Heart right ventricle (tissue), 16 donors: ENCODE measurements at regions not wholly inside any gene's neighbourhood (a gene's known extent, or its start where the extent isn't known, plus 50 kb on each side); places are given as distances from the start of the nearest gene placed in this dataset.
"Not testable (repeated sequence)": the region's sequence is repeated elsewhere in the genome, so short reads cannot be mapped to it uniquely, and the experiment has no call there.

ENCODE experiments used
- ATAC-seq, 8 donors: fragments of 200-7000 bp; cut with Tn5 transposase; one replicate each; pipeline ENCODE4 v1.9.1; 2020; ENCODE audit warnings: mild to moderate bottlenecking in 8 of 8, moderate library complexity in 8 of 8, moderate number of reproducible peaks in 1 of 8
- DNase-seq, 2 donors: peaks; one replicate each; pipeline ENCODE4 v3.0.0-alpha.2; 2020
- H3K27ac ChIP-seq, 10 donors: fragments of 200-600 bp; sonication (generic) in 2 of 10; one replicate each; pipeline versions ENCODE4 v1.5.0 to v1.8.0; 2020 to 2022; ENCODE audit warnings: mild to moderate bottlenecking in 3 of 10
- H3K27me3 ChIP-seq, 7 donors: fragments of 200-600 bp; one replicate each; pipeline ENCODE4 v1.8.0; 2021 to 2022; ENCODE audit warnings: mild to moderate bottlenecking in 2 of 7
- H3K36me3 ChIP-seq, 9 donors: fragments of 200-600 bp; sonication (generic) in 1 of 9; one replicate each; pipeline versions ENCODE4 v1.5.0 to v1.8.0; 2020 to 2022; ENCODE audit warnings: mild to moderate bottlenecking in 2 of 9
- H3K4me1 ChIP-seq, 9 donors: fragments of 200-600 bp; sonication (generic) in 1 of 9; one replicate each; pipeline versions ENCODE4 v1.5.0 to v1.8.0; 2020 to 2022; ENCODE audit warnings: mild to moderate bottlenecking in 4 of 9
- H3K4me3 ChIP-seq, 10 donors: fragments of 200-600 bp; sonication (generic) in 2 of 10; one replicate each; pipeline versions ENCODE4 v1.5.0 to v1.8.0; 2020 to 2022; ENCODE audit warnings: mild to moderate bottlenecking in 7 of 10, moderate library complexity in 2 of 10
- H3K9me3 ChIP-seq, 11 donors: fragments of 200-600 bp in 10 of 11; sonication (generic) in 2 of 11; one replicate each; pipeline versions ENCODE4 v1.5.0 to v1.8.0; 2013 to 2022; ENCODE audit warnings: mild to moderate bottlenecking in 2 of 11, control low read depth in 1 of 11, moderate library complexity in 1 of 11
- CTCF ChIP-seq, 9 donors: fragments of 200-600 bp; sonication (generic) in 2 of 9; IDR thresholded peaks; one replicate each; pipeline versions ENCODE4 v1.5.0 to v1.8.0; 2021 to 2022; ENCODE audit warnings: antibody characterized with exemption in 9 of 9, mild to moderate bottlenecking in 5 of 9, moderate library complexity in 1 of 9
- WGBS, 2 donors: extraction: QIAGEN DNeasy Blood & Tissue Kit; methylation state at CpG; one replicate each; pipeline ENCODE4 v1.1.7; 2013; ENCODE audit warnings: inconsistent platforms in 1 of 2; 5-methylcytosine and 5-hydroxymethylcytosine counted together
- intact Hi-C, 10 donors: fragments of 100-400 bp; cut with DNase I; formaldehyde crosslinking; loops; one replicate each; pipeline versions ENCODE4 v1.11.1 to v1.14.2; 2022
- donor health status: Arrhythmogenic right ventricular cardiomyopathy.
- donor health status: ischemic (EF 13 %, LVEDD 7.1; RV severe dilation, severe dysfunction).
- donor health status: healthy with polysubstance abuse.
- donor health status: DM: no; HTN: yes; CAD: no.
- donor health status: DM: no; HTN: no; CAD: no.
- donor health status: ischemic (EF 25% LVEDD 6.9; RV normal size, moderate dysfunction).
- donor health status: ischemic (EF 25% LVEDD 5.7; RV mildly dilated, moderate dysfunction).
- donor health status: healthy.
- donor health status: DM: yes; HTN: yes; CAD: no.
- donor health status: Ischemic cardiomyopathy.
- donor health status: ischemic (EF 35%, LVEDD 5.7; RV mildly dilated, moderate dysfunction).
- donor health status: nonischemic (EF 11% LVEDD 7.7; RV severe dilation, severe dysfunction).
- donor health status: DM: yes; HTN: yes; CAD: no.
- donor health status: PGD.
- donor health status: ischemic (EF 29% LVEDD 5.4; RV normal size, mild dysfunction).
- donor health status: nonischemic (EF 23%, LVEDD 6.1; RV moderate dilation, normal function).

GRCh38 chr12:124131659-124132058 lies 158.6 kb downstream of the ZNF664 start:
- H3K27me3 ChIP-seq = peaks cover 0 to 3% (median 0%) of the 10 kb centered on the region in 7 donors
- no peaks in the 10 kb centered on the region for H3K4me1 ChIP-seq
- H3K9me3 ChIP-seq = no peaks in the 10 kb centered on the region
- H3K4me3 ChIP-seq = no peak overlapping the region
- no peak for TF ChIP-seq CTCF (IDR thresholded peaks at IDR 0.05)
- DNase-seq (no peak), ATAC-seq (no peak)
- 69 to 76% methylated on average over 5 of the region's 5 CpGs for WGBS, 2 donors
- intact Hi-C loops = no loop called here
- no peaks in the 10 kb centered on the region for H3K36me3 ChIP-seq
- no peak overlapping the region for H3K27ac ChIP-seq

- intact Hi-C loops = no loop called here
- TF ChIP-seq CTCF (IDR thresholded peaks at IDR 0.05) = no peak
- Histone ChIP-seq H3K4me3 (no peak overlapping the region), H3K36me3 (no peaks in the 10 kb centered on the region), H3K27ac (no peak overlapping the region), H3K4me1 (no peaks in the 10 kb centered on the region), H3K9me3 (peaks cover 0 to 8% (median 0%) of the 10 kb centered on the region in 11 donors), H3K27me3 (peaks cover 0 to 3% (median 0%) of the 10 kb centered on the region in 7 donors)
- DNase-seq = no peak
- no peak for ATAC-seq
- WGBS, 2 donors = 85 to 91% methylated on average over 2 of the region's 2 CpGs
Measured at GRCh38 chr12:124132530-124132929, 159.5 kb downstream of the ZNF664 start.

GRCh38 chr12:124136796-124137195 lies 158.1 kb upstream of the RFLNA start:
- Histone ChIP-seq H3K27me3 (peaks cover 0 to 16% (median 8%) of the 10 kb centered on the region in 7 donors), H3K4me1 (no peaks in the 10 kb centered on the region), H3K4me3 (no peak overlapping the region), H3K9me3 (peaks cover 0 to 16% (median 0%) of the 10 kb centered on the region in 11 donors), H3K36me3 (no peaks in the 10 kb centered on the region), H3K27ac (no peak overlapping the region)
- DNase-seq (no peak), ATAC-seq (no peak)
- intact Hi-C loops = no loop called here
- no peak for TF ChIP-seq CTCF (IDR thresholded peaks at IDR 0.05)

GRCh38 chr12:124140944-124141486 lies 153.9 kb upstream of the RFLNA start:
- no peak for ATAC-seq
- DNase-seq = no peak
- peaks cover 0 to 30% (median 10%) of the 10 kb centered on the region in 11 donors for H3K9me3 ChIP-seq
- H3K27ac ChIP-seq = no peak overlapping the region
- 26 to 31% methylated on average over 7 of the region's 7 CpGs for WGBS, 2 donors
- no peak for TF ChIP-seq CTCF (IDR thresholded peaks at IDR 0.05)
- peaks cover 0 to 22% (median 14%) of the 10 kb centered on the region in 7 donors for H3K27me3 ChIP-seq
- H3K4me1 ChIP-seq = no peaks in the 10 kb centered on the region
- H3K4me3 ChIP-seq = no peak overlapping the region
- no peaks in the 10 kb centered on the region for H3K36me3 ChIP-seq
- intact Hi-C loops = no loop called here

GRCh38 chr12:124141611-124142010 lies 153.3 kb upstream of the RFLNA start:
- H3K27ac ChIP-seq, H3K36me3 ChIP-seq, H3K4me1 ChIP-seq, H3K4me3 ChIP-seq, intact Hi-C loops, ATAC-seq, DNase-seq: not testable (repeated sequence)
- Histone ChIP-seq H3K9me3 (peaks cover 0 to 30% (median 10%) of the 10 kb centered on the region in 11 donors), H3K27me3 (peaks cover 0 to 23% (median 14%) of the 10 kb centered on the region in 7 donors)
- WGBS, 2 donors = 46 to 48% methylated on average over 3 of the region's 3 CpGs
